HG02981 (cell line): ENCODE measurements at regions not wholly inside any gene's neighbourhood (a gene's known extent, or its start where the extent isn't known, plus 50 kb on each side); places are given as distances from the start of the nearest gene placed in this dataset.

ENCODE experiments used
- ATAC-seq: cut with Tn5 transposase; IDR thresholded peaks from one replicate; pipeline ENCODE4 v1.9.1; 2021; ENCODE audit warnings: mild to moderate bottlenecking, moderate library complexity; ENCODE audit not compliant: unreplicated experiment

DNA sequence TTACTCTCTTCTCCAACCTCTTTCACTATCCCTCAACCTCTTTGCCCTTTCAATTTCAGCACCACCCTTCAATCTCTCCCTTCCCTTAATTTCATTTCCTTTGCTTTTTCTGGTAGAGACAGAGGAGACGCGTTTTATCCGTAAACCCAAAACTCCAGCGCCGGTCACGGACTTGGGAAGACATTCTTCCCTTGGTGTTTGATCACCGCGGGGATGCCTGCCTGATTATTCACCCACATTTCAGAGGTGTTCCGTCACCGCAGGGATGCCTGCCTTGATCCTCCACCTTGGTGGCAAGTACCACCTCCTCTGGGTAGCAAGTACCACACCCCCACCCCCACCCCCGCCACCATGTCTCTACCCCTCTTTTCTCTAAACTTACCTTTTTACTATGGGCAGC, 669.4 kb upstream of the PKDCC start:
- no peak for ATAC-seq

DNA sequence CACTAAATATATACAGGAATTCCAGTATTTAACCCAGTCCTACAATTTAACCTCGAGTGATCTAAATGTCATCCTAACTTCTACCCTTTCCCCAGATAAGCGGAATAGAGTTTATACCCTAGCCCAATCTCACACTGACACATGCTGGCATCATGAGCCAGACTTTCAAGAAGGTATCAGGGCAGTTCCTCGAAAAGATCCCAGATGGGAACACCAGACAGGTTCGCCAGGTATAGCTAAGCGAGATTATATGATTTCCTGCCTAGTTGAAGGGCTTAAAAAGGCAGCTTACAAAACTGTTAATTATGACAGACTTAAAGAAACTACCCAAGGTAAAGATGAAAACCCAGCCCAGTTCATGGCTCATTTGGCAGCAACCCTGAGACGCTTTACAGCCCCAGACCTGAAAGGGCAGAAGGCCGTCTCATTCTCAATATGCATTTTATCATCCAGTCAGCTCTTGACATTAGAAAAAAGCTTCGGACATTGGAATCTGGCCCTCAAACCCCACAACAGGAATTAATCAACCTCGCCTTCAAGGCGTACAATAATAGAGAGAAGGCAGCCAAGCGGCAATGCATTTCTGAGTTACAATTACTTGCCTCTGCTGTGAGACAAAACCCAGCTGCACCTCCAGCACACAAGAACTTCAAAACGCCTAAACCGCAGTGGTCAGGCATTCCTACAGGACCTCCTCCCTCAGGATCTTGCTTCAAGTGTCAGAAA, 668.2 kb upstream of the PKDCC start:
- no peak for ATAC-seq

DNA sequence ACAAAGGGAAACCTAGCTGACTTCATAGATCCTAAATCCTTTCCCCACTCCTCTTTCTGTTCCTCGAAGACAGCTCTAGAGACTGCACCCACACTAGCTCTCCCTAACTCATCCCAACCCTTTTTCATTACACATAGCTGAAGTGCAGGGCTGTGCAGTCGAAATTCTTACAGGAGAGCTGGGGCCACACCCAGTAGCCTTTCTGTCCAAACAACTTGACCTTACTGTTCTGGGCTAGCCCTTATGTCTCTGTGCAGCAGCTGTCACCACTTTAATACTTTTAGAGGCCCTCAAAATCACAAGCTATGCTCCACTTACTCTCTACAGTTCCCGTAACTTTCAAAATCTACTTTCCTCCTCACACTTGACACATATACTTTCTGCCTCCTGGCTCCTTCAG, 666.1 kb upstream of the PKDCC start:
- no peak for ATAC-seq

DNA sequence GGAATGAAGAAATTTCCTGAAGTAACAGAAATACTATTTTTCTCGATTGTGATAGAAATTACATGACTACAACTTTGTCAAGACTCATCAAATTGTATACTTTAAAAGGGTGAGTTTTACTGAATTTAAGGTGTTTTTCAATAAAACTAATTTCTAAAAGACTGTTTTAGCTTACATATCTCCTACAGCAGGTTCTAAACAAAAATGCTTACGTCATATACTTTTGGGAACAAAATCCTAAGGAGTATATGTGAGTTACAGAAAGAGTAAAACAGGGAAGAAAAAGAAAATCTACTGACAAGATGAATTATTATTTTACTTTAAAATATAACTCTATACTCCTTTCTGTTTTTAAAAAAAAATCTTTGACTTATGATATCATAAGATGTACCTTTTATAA, 660.3 kb upstream of the PKDCC start:
- no peak for ATAC-seq

DNA sequence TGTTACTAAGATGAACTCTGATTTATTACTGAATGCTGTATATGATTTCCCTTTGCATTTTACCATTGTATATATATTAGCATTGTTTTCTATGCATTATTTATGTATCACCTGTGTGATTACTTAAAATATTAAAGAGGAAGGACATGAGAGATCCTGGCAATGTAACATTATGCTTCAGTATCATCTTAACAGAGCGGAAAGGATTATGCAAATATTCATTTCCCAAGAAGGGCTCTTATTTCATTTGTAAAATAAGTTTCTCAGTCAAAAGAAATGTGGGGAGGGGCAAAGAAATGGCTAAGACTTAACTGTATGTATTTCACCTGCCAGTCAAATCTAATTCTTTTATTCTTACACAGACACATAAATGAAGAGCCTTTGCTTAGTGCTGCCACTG, 654.2 kb upstream of the PKDCC start:
- no peak for ATAC-seq

DNA sequence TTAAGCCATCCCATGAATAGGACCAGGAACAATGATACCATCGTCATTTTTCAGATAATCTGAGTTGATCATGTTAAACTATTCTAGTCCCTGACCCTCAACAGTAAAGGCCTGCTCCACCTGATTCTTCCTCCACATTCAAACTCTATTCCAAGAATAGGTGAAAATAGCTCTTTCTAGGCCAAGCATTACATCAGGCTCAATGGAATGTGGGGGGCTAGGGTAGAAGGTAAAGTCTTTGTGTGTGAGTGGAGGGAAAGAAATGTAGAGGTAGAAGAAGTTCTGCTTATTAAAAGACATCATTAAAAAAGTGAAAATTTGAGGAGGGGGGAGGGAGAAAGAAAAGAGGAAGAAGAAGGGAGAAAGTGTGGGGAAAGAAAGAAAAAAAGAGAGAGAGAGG, 653.3 kb upstream of the PKDCC start:
- ATAC-seq, result no peak

DNA sequence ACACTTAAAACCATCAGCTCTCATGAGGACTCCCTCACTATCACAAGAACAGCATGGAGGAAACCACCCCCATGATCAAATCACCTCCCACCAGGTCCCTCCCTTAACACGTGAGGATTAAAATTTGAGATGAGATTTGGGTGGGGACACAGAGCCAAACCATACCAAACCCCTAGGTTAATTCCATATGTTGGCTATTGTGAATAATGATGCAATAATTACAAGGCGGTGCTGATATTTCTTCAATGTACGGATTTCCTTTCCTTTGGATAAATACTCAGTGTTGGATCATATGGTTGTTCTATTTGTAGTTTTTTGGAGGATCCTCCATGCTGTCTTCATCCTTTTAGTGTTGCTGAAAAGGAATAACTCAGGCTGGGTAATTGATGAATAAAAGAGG, 652.1 kb upstream of the PKDCC start:
- no peak for ATAC-seq

DNA sequence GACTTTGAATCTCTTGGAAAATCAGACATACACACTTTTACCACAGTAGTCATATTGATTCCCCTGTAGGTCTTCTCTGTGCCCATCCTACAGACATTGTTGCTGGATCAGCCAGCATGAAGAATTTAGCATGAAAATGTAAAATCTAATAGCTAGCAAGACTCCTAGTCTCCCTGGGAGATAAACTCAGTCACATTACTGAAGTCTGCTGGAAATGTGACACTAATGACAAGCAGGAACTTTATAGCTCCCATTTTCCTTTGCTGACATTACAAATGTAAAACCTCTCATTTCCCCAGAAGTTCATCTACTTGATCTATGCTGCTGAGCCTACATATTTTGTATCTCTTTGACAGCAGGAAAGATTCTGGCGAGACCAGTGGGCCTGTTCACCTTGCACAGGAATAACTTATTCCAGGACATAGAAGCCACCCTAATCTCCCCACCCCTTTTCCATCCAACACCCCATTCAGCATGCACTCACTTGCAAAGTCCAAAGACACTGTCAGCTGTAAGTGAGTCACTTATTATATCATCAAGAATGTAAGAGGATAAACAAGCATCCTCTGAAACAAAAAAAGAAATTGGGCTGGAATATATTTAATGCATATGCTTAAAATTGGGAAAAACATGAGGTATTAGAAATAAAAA, 648.3 kb upstream of the PKDCC start:
- ATAC-seq, result no peak

DNA sequence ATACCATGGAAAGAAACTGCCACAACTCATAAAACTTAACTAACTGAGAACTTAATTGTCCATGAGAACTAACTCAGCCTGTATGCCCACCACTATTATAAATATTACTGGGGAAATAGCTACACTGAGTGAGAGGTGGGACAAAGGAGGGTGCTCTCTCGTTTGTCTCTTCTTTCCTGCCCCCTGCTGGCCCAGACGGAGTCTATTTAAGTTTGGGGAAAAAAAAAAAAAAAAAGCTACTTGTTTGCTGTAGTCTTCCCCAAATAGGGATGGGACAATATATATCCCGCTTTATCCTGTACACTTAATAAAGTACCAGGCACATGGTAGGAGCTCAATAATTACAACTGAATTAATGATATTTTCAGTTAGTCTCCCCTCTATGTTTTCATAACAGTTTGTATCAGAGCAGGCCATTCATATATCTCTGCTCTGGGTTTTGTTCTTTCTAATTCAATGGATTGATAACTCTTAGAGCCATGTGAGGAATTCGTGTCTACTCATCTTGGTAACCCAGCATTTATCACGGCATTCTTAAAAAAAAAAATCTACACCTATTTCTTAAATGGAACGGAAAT, 647.6 kb upstream of the PKDCC start:
- ATAC-seq, result no peak

DNA sequence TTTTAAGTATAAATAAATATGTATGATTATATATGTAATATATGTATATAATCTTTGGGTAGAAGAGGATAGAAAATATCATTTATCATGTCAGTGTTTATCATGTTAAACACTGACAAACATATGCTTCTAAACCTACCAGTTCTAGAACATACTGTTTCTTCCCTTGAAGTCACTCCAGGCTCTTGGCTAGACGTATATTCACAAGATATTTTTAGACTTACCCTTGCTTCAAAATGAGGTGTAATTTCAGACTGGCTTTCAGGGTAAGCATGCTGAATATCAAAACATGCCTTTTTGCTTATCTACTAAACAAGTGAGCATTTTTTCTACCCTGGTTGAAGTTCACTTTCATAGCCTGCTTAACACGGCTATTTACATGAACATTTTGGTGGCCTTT, 642.4 kb upstream of the PKDCC start:
- no peak for ATAC-seq

DNA sequence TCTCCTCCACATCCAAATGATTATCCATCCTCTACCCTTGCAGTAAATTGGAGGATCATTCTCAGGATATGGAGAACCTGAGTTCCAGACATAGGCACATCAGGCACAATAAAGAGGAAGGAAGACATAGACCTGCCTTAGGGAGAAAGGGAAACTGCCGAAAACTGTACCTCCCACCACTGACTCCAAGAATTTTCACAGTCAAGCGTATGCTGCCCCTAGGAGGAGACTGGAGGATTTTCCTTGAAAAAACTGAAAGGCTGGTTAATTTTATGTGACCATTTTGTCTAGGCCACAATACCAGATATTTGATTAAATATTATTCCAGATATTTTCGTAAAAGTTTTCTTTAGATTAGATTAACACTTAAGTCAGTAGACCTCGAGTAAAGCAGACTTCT, 638.5 kb upstream of the PKDCC start:
- no peak for ATAC-seq

DNA sequence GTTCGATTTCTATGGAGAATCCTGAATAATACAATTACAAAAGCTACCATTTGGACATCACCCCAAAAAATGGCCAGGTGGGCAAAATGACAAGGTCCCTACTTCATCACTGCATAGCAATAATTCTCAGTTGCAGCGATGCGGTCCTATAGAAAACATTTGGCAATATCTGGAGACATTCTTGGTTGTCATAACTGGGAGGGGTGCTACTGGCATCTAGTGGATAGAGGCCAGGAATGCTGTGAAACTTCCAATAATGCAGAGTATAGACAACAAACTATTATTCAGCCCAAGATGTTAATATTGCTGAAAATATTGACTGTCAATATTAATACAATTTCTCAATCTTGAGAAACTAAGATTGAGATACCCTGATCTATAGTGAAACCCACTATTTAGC, 637.8 kb upstream of the PKDCC start:
- ATAC-seq, result no peak

DNA sequence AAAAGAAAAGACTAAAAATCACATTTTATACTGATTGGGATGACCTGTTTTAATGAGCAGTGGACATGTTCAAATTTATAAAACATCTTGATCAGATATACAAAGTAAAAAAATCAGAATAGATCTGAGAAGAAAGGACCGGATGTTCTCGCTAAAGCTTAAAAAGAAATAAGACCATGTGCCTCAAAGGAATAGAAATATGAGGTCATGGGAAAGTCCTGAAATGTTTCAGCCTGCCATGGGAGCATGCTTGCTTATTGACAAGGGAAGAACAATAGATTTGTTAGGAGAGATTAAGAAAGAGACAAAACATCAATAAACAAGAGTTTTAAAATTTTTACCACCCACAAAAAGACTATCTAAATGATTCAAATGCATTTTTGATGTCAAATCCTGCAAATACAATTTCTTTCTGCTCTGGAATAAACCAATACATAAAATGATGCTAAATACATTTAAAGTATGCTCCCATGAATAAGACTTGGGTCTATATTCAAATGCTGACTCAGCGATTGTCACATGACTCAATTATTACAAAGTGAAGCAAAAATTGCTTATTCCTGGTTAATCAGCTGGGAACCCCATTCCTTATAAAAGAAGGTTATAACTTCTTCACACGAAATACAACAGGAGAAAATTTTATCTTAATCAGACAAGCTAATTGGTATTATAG, 633.9 kb upstream of the PKDCC start:
- no peak for ATAC-seq

DNA sequence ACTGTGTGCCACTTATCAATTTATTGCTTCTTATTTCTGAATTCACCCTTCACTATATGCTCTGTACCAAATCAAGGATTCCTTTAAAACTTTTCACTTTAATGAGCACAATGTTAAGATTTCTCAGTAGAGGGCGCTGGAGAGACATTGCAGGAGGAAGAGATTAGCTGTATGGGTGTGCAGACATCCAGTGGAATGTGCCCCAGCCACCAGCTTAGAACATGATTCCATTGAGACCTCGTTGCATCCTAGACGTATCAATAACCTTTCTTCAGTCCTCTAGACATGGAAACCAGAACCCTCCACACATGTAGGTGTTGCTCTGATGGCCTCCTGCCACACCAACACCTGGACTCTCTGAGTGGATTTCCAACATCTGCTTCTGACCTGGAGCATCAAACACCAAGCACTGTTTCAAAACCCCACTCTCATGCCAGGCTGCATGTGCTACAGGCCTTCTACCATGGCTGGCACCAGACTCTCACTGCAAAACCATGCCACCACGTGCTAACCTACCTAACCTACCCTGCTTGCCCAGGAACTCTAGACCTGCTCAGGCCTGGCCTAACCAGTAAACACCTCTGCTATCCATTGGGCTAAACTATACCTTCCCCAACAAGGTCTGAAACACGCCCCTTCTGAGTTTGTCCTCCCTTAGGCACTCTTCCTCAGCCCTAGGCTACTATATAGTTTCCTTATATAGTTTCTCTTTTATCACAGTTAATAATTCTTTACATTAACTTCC, 633.2 kb upstream of the PKDCC start:
- peak; percentile 71 for ATAC-seq

DNA sequence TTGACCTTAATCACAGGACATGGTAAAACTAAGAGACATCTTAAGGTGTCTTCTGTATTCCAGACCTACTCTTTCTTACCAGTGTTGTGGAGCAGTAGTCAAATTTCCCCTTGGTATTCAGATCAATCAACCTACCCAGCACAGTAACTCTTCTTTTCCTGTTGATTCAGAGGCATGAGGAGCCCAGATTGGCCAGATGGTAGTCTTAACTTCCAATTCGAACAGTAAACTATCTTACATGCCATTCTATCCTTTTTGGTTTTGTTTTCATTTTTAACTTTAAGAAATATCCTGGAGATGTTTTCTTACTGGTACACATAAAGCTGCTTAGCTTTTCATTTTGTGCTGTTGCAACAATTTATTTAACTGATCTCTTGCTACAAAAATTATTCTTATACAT, 630.3 kb upstream of the PKDCC start:
- ATAC-seq, result no peak

DNA sequence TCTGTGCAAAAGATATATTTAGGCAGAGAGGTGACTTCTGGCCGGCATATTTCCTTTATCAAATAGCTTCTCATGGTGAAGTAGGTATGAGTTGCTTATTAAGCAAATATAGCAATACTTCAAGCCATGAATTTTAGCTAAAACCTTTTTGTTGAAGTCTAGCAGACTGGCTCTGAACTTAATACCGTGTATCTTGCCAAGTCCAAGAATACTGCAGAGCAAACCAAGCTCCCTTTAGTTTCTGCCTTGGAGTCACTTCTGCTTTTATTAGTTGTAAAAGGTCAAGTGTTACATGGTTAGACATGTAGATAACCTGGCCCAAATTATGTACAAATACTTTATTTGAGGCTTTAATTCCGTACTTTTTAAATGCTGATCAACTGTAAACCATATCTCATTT, 627.6 kb upstream of the PKDCC start:
- no peak for ATAC-seq

DNA sequence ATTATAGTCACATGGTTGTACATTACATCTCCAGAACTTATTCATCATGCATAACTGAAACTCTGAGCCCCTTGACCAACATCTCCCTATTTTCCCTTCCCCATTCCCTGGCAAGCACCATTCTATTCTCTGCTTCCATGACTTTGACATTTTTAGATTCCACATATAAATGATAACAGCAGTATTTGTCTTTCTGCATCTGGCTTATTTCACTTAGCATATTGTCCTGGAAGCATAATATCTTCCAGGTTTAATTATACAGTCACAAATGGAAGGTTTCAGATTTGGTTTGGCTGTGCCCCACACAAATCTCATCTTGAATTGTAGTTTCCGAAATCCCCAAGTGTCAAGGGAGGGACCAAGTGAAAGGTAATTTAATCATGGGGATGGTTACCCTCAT, 626.9 kb upstream of the PKDCC start:
- ATAC-seq, result no peak

DNA sequence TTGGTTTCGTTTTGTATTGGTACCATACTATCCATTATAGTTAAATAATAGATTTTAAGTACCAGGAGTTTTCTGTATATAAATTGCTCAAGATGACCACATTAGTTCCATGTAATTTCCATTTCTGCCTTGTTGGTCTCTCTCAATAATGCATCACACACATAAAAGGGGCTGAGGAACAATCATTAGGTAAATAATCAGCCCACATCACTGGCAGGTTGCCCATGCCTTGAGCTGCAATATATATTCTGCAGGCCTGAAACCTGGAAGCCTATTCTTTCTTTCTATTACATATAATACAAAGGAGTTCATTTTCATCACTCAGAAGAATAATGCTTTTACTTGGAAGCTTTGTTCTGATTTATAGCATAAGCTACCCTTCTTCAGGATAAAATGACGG, 616.1 kb upstream of the PKDCC start:
- no peak for ATAC-seq

DNA sequence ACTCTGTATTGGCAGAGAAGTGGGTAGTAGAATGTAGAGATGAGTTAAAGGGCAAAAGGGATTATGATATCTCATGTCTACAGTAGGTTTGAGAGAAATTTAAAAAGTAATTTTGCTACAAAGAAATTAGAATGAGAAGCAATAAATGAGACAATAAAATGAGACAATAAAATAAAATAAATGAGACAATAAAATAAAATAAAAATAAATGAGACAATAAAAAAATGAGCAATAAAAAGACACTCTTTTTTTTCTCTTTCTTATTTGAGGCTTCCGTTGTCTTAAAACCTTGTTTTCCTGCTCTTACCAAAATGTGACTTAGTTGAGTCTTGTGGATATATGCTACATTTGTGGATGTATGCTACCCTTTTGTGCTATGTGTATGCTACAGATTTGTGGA, 615.4 kb upstream of the PKDCC start:
- ATAC-seq, result no peak

DNA sequence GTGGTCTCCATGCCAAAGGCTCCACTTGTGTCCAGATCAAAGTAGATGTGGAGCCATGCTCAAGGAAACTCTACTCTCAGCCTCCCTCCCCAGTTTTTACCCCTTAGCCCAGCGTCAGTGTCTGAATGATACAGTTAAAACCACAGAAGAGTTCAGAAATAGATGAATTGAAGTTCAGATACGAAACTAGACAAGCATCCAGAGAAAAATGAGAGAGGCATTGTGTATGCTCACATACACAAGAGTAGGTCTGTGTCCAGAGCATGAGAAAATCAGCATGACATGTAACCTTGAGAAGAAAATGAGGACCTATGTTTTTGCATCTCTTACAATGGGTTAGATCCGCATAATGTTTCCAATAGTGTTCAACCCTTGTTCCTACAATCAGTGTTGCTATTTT, 612.8 kb upstream of the PKDCC start:
- ATAC-seq, result no peak

DNA sequence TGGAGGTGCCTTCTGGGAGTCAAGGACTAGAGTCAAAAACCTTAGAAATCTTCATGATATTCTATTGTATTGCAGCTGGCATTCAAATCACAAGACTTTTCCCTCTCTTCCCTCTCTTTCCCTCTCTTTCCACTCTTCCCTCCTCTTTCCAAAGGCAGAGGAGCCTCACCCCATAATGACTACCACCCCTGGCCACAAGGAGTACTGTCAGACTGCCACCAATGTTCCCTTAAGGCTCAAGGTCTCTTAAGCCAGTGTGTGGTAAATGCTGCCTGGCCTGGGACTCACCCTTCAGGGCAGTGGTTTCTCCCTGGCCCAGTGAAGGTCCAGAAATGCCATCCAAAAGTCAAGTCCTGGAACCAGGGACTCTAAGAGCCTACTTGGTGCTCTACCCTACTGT, 605.9 kb upstream of the PKDCC start:
- ATAC-seq, result no peak
